HK-2 (cell line): ENCODE measurements at regions not wholly inside any gene's neighbourhood (a gene's known extent, or its start where the extent isn't known, plus 50 kb on each side); places are given as distances from the start of the nearest gene placed in this dataset.

Source experiments
- DNase-seq: peaks from one replicate; pipeline ENCODE4 v3.0.0-alpha.2; 2018; ENCODE audit not compliant: unreplicated experiment

DNA sequence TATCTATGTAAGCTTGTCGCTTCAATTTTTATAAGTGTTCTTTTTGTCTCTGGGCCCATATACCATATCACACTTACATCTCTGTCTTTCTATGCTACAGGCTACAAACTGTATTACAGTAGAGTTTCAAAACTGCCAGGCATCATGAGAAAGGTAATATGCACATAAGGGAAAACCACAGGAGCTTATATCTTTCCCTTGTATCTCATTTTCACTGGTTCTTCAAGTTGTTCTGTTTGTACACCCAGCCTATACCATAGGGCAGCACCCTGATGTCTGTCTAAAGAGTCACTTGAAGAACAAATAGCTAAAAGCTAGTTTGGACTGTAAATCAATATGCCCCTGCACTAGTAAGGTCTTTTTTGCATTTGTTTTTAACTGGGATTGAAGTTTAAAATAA, 366.7 kb downstream of the FIGN start:
- no peak for DNase-seq

- DNase-seq = no peak
Observed at GRCh38 chr2:163368655-163369054, 367.2 kb downstream of the FIGN start.

DNA sequence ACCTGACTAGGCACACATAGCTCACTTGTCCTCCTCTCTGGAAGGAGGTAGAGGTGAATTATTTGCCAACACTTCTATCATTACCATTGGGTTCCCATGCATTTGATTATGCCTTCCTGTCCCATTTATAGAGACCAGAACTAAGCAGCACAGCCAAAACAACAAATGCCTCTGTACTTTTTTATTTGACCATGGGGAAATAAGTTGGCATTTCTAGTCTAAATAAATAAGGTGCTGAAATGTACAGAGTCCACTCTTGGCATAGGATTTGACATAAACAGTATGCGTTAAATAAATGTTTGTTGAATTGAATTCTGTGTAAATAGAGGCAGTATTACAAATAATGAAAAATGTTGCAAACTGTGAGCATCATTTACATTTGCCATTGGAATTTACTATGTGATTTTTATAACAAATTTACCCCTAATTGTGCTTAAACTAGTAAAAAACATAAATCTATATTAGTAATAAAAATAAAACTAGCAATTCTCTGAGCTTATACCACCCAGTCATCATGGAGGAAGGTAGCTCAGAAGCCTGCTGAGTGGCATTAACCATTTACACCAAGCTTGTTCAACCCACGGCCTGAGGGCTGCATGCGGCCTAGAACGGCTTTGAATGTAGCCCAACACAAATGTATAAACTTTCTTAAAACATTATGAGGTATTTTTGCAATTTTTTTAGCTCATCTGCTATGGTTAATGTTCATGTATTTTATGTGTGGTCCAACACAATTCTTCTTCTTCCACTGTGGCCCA, 367.8 kb downstream of the FIGN start:
- no peak for DNase-seq

DNA sequence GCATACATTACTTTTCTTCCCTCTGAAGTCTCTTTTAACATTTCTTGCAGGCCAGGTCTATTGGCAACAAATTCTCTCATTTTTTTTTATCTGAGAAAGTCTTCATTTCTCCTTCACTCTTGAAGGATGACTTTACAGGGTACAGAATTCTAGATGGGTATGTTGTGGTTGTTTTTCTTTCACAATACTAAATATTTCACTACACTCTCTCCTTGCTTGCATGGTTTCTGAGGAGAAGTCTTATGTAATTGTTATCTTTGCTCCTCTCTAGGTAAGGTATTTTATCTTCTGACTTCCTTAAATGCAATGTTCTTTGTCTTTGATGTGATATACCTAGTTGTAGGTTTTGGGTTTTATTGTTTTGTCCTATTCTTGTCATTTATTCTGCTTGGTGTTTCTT, 371.1 kb downstream of the FIGN start:
- DNase-seq = no peak

GRCh38 chr2:163353551-163353950, 382.3 kb downstream of the FIGN start:
- DNase-seq = no peak

GRCh38 chr2:163351966-163352365, 383.8 kb downstream of the FIGN start:
- no peak for DNase-seq

DNA sequence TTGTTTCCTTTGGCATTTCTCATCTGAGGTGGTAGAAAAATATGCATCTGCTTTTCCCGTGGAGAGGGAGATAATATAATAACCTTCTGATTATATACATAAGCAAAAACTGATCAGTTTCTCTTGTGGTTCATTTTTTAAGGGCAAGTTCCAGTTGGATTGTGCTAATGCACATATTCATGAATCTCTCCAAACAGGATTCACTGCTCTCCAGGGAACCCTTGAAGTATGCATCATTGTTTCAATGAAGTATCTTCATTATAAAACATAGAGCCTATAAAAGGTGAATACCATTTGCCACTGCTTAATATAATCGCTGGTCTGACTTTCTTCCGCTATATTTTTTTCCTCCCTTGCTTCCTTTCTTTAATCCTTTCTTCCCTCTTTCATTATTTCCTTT, 384.7 kb downstream of the FIGN start:
- DNase-seq = no peak

- peak; percentile 45 for DNase-seq
Observed at GRCh38 chr2:163348857-163349380, 386.9 kb downstream of the FIGN start.

GRCh38 chr2:163347982-163348856, 387.6 kb downstream of the FIGN start:
- DNase-seq = peak; percentile 97

- DNase-seq = peak; percentile 17
Observed at GRCh38 chr2:163345795-163346573, 389.8 kb downstream of the FIGN start.

GRCh38 chr2:163343316-163343715, 392.5 kb downstream of the FIGN start:
- DNase-seq = no peak

- DNase-seq = no peak
Observed at GRCh38 chr2:163341426-163341825, 394.4 kb downstream of the FIGN start.

DNA sequence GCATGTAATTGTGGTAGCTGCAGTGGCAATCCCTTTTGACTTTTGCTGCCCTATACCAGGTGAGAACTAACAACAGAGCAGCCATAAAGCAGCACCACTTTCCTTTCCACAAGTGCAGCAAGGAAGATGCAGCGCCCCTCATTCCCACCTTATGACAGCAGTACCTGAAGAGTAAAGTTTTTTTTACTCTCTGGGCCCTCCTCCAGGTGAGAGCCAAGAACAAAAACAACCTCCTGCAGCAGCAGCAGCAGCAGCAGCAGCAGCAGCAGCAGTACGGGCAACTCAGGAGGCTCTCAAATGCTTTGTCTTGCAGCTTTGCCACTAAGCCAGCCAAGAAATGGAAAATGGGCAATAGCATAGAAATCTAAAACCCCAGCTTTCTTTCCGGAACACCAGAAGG, 397.5 kb downstream of the FIGN start:
- DNase-seq = no peak

- DNase-seq = no peak
Observed at GRCh38 chr2:163324677-163325076, 411.1 kb downstream of the FIGN start.

- no peak for DNase-seq
Observed at GRCh38 chr2:163319006-163319405, 416.8 kb downstream of the FIGN start.

DNA sequence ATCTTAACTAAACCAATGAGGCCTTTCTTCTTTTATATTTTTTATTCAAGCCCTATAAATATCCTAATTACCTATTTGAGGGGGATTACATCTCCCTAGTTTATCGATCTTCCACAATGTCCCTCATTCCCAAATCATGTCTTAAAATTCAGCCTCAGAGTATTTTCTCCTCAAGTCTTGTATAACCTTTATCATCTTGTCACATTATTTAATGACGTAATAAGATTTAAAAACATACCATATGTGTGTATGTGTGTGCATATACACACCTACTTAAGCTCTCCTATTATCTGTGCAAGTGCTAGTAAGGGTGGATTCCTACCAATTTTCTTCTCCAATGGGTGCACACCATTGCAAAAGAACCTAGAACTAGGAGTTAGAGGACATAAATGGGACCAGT, 421.1 kb downstream of the FIGN start:
- no peak for DNase-seq

DNA sequence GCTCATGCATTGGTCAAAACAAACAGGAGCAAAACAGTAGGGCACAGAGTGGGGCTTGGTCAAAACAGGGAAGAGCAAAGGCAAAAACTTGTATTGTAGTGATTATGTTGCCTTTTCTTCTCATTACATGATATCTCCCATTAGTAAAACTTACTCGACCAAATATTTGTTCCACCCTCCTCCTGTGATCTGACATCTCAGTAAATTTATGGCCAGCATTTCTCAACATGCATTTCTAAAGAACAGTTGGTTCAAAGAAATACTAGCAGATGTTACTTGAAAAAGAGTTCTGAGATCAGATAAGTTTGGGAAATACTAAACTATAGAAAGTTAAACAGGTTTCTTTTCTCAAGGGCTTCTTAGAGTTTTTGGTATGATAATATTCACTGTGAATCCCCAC, 423.1 kb downstream of the FIGN start:
- no peak for DNase-seq

DNA sequence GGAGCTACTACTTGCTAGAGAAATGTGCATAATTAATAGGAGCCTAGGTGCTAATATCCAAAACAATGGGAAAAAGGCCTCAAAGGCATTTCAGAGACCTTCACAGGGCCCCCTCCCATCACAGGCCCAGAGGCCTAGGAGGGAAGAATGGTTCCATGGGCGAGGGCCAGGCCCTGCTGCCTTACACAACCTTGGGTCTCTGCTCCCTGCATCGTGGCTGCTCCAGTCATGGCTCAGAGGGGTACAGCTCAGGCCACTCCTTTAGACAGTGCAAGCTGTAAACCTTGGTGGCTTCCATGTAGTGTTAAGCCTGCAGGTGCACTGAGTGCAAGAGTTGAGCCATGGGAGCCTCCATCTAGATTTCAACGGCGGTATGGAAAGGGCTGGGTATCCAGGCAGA, 429.2 kb downstream of the FIGN start:
- DNase-seq = no peak

DNA sequence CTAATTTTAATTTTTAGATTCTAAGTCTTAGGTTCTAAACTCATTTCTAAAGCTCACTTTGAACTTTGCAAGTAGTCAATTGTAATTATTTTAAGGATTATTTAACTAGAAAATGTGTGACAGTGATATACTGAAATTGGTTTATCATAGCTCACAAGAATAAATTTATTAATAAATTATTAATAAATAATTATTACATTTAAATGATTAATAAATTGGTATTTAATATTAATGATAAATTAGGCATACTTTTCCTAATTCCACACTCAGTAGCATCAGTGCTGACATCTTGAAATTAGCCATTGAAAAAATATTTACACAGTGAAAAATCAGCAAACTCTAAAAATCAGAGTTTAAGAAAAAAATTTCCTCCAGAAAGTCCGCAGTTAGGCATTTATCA, 433.7 kb downstream of the FIGN start:
- no peak for DNase-seq

DNA sequence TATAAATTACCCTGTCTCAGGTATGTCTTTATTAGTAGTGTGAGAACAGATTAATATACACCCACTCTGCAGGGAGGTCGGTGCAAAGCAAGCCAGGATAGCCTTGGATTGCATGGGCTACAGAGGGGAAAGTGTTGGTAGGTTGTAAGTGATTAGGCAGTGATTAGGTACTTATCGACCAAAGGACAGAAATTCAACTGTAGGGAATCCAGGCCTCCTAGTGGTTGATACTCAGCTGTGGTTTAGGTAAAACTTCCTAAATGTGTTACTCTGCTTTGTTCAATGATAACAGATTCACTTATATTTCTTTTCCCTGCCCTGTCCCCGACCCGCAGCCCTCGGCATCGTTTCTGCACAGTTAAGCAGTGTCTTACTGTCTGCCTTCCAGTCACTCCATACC, 444.0 kb downstream of the FIGN start:
- no peak for DNase-seq

GRCh38 chr2:163281717-163282116, 443.1 kb upstream of the KCNH7 start:
- no peak for DNase-seq

GRCh38 chr2:163269374-163270021, 430.9 kb upstream of the KCNH7 start:
- no peak for DNase-seq
